ENCODE measurements at regions not wholly inside any gene's neighbourhood (a gene's known extent, or its start where the extent isn't known, plus 50 kb on each side); places are given as distances from the start of the nearest gene placed in this dataset.
"Not testable (repeated sequence)": the region's sequence is repeated elsewhere in the genome, so short reads cannot be mapped to it uniquely, and the experiment has no call there.

DNA sequence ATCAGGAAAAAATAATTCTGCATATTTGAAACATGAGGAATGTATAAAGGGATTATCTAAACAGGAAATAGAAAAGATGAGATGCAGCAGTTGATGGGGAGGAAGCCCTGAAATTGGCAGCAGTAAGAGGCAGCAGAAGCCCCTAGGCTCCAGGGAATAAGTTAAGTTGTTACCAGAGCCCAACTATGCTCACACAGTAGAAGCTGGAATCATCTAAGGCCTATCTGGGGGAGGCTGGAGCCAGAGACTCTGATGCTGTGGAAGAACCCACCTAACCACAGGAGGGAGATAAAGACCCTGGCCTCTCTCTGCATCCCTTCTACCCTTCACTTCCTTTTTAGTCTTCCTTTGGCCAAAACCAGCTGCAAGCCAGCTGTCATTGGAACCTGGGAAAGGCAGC, 519.7 kb downstream of the DIPK2A start:
- no peak for TF ChIP-seq POLR2A (IDR thresholded peaks at IDR 0.05; ENCODE audit: low read depth, low read length)
- DNase-seq (ENCODE audit: insufficient read length, low spot score) (no peak), FAIRE-seq (no peak)

DNA sequence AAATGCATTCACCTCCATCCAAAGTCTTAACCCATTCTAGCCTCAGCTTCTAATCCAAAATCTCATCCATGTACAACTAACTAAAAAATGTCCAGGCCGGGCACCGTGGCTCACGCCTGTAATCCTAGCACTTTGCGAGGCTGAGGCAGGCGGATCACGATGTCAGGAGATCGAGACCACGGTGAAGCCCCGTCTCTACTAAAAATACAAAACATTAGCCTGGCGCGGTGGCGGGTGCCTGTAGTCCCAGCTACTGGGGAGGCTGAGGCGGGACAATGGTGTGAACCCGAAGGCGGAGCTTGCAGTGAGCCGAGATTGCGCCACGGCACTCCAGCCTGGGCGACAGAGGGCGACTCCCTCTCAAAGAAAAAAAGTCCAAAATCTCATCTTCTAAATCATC, 523.0 kb downstream of the DIPK2A start:
- FAIRE-seq; DNase-seq (ENCODE audit: insufficient read length, low spot score): not testable (repeated sequence)

- FAIRE-seq (no peak), DNase-seq (ENCODE audit: insufficient read length, low spot score) (no peak)
- no peak for TF ChIP-seq POLR2A (IDR thresholded peaks at IDR 0.05; ENCODE audit: low read depth, low read length)
These were observed 524.7 kb downstream of the DIPK2A start for GRCh38 chr3:144496141-144496835.

- no peak for TF ChIP-seq POLR2A (IDR thresholded peaks at IDR 0.05; ENCODE audit: low read depth, low read length)
- no peak for FAIRE-seq
- DNase-seq (ENCODE audit: insufficient read length, low spot score): no peak
These were observed 525.8 kb downstream of the DIPK2A start for GRCh38 chr3:144497452-144497851.

GRCh38 chr3:144499001-144499930, 527.6 kb downstream of the DIPK2A start:
- no peak for TF ChIP-seq POLR2A (IDR thresholded peaks at IDR 0.05; ENCODE audit: low read depth, low read length)
- DNase-seq (ENCODE audit: insufficient read length, low spot score) (no peak), FAIRE-seq (no peak)

DNA sequence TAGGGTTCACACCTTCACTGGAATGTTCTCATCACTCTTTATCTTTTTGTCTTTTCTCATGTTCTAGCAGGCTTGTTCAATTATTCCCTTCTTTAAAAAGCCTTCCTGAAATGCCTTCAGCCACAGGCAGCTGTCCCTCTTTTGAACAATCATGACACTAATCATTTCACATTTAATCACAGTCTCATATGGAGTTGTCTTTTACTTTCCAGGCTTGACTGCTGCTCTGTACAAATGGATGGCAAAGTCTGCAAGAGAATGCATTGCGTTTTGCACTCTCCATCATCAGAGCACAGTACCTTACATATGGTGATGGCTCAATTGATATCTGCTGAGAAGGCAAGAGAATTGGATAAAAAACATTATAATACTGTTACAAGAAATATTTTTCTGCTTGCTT, 529.8 kb downstream of the DIPK2A start:
- DNase-seq (ENCODE audit: insufficient read length, low spot score) (no peak), FAIRE-seq (no peak)
- TF ChIP-seq POLR2A (IDR thresholded peaks at IDR 0.05; ENCODE audit: low read depth, low read length): no peak

DNA sequence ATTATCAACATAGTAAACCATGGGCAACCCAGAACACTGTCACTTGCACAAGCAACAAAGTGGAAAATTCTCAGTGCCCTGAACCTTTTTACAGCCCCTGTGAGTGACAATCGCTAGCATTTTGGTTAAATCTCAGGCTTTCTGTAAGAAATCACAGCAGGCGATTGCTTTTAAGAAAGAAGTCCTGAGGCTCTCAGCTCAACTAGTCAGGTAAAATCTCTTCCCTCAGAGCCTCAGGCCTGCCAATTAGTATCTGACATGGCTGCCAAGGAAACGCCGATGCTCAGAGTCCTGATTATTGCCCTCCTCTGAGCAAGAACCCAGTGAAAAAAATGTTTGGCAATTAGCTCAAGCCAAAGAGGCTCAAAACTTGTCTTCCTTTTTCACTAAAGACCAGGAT, 530.8 kb downstream of the DIPK2A start:
- TF ChIP-seq POLR2A (IDR thresholded peaks at IDR 0.05; ENCODE audit: low read depth, low read length): no peak
- DNase-seq (ENCODE audit: insufficient read length, low spot score) (no peak), FAIRE-seq (no peak)

DNA sequence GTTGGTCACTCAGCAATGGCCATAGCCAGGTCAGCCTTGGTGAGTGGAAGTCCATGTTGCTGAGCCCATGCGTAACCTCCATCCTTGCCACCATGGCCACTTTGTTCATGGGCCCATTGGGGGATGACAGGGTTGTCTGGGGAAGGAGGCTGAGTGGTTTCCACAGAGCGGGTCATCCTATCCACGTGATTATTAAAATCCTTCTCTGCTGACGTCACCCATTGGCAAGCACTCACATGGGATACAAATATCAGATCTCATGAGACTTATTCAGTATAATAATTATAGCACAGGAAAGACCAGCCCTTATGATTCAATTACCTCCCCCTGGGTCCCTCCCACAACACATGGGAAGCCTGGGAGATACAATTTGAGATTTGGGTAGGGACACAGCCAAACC, 534.8 kb downstream of the DIPK2A start:
- FAIRE-seq; DNase-seq (ENCODE audit: insufficient read length, low spot score): not testable (repeated sequence)

DNA sequence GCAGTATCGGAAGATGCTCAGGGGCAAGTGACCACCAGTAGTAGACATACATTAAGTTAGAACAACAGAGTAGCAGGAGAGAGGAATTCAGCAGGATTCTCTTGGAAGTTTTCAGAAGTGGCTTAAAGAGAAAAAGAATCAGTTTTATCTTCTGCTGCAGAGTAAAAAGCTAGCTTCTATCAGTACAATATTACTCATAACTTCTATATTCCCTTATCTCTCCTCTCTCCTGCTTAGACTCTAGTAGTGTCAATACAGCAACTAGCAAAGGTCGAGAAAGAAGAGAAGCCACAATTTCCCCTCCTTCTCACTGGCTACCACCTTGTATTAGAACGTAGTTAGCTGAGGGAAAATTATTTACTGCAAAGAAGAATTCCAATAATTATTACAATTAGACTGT, 539.7 kb downstream of the DIPK2A start:
- TF ChIP-seq POLR2A (IDR thresholded peaks at IDR 0.05; ENCODE audit: low read depth, low read length): no peak
- DNase-seq (ENCODE audit: insufficient read length, low spot score) (no peak), FAIRE-seq (no peak)

- FAIRE-seq (no peak), DNase-seq (ENCODE audit: insufficient read length, low spot score) (no peak)
- TF ChIP-seq POLR2A (IDR thresholded peaks at IDR 0.05; ENCODE audit: low read depth, low read length): no peak
These were observed 544.4 kb downstream of the DIPK2A start for GRCh38 chr3:144516026-144516425.

DNA sequence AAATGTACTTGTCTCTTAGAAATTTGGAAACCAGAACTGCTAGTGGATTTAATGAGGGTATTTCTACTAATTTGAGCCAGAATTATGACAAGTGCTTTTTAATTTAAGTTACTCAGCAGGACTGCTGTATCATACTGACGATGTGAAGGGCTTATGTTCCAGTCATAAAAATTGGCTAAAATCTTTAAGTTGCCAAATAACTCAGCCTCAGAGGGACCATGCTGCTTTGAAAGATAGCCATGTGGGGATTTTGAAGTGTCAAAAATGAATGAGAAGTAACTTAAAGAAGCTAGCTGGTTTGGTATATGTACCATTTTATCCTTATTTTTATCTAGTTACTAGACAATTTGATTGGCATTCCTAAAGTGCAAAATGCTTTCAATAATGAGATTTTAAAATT, 545.0 kb downstream of the DIPK2A start:
- TF ChIP-seq POLR2A (IDR thresholded peaks at IDR 0.05; ENCODE audit: low read depth, low read length): no peak
- FAIRE-seq (no peak), DNase-seq (ENCODE audit: insufficient read length, low spot score) (no peak)

GRCh38 chr3:144521131-144521530, 549.5 kb downstream of the DIPK2A start:
- DNase-seq (ENCODE audit: insufficient read length, low spot score) (no peak), FAIRE-seq (no peak)
- TF ChIP-seq POLR2A (IDR thresholded peaks at IDR 0.05; ENCODE audit: low read depth, low read length): no peak

DNA sequence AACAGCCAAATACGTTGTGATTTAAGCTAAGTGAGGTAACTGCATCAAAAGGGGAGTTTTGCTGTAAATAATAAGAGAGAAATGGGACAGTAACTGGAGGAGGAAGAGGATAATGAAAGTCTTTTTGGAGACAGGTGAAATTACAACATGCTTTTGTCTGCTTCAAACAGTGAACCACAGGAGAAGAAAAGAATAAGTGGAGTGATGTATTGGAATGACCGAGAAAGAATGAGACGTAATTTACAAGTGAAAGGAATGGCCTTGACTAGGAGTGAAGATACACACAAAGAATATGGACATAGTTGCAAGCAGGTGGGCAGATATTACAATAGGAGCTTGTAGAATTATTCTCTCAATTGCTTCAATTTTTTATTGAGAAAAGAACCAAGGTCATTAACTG, 550.8 kb downstream of the DIPK2A start:
- TF ChIP-seq POLR2A (IDR thresholded peaks at IDR 0.05; ENCODE audit: low read depth, low read length): no peak
- DNase-seq (ENCODE audit: insufficient read length, low spot score) (no peak), FAIRE-seq (no peak)

DNA sequence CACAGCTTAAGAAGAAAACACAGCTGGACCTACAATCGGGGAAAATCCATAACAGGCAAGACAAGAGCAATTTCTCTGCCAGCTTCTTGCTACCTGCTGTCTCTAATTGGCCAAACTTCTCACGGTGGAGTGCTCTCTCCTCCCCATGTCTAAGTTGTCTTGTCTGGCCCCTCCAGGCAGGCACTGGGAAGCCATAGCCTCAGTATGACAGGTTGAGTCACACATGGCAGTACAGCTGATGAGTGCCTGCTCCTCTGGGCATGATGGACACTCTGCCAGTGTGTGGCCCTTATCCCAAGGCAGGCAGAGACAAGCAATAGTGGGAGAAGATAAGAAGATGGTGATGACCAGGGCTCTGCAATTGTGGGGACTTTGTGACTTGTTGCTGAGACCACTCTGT, 551.8 kb downstream of the DIPK2A start:
- DNase-seq (ENCODE audit: insufficient read length, low spot score) (no peak), FAIRE-seq (no peak)
- TF ChIP-seq POLR2A (IDR thresholded peaks at IDR 0.05; ENCODE audit: low read depth, low read length): no peak

- no peak for TF ChIP-seq POLR2A (IDR thresholded peaks at IDR 0.05; ENCODE audit: low read depth, low read length)
- FAIRE-seq (no peak), DNase-seq (ENCODE audit: insufficient read length, low spot score) (no peak)
These were observed 552.9 kb downstream of the DIPK2A start for GRCh38 chr3:144524531-144524930.

Data from H54 (cell line).